ENCODE measurements at regions not wholly inside any gene's neighbourhood (a gene's known extent, or its start where the extent isn't known, plus 50 kb on each side); places are given as distances from the start of the nearest gene placed in this dataset.

DNA sequence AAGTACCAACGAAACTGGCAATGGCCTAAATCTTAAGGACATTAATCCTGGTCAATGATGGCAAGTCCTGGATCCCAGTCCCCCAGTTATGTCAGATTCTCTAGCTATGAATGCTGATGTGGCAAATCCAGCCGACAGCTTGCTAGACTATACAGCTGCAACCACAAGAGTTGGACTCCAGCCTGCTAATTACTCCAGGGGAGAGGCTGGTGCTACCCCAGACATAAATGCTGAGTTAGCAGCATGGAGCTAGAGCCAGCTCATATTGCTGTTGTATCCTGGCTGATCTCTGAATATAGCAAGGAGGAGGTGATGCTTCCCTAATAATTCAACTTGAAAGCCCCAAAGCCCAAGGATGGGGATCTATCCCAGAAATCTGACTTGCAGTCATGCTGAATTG is 207.1 kb downstream of the LRRN1 start:
- Histone ChIP-seq H3K9me1 (replicated peaks; ENCODE audit: control insufficient read depth, extremely low read depth, insufficient read depth, low read length) (no peaks in the 10 kb centered on the region), H3K4me2 (ENCODE audit: insufficient read depth, low read length) (no peak overlapping the region), H3K27ac (ENCODE audit: insufficient read depth, low read depth, low read length) (no peak overlapping the region), H3K79me2 (ENCODE audit: control insufficient read depth, insufficient read depth, low read length) (no peaks in the 10 kb centered on the region), H3K4me3 (replicated peaks in 1 of 3; ENCODE audit: insufficient read depth in 1 of 3, low read depth in 1 of 3, low read length in 3 of 3) (no peak overlapping the region), H3K4me1 (ENCODE audit: control insufficient read depth, extremely low read depth, insufficient read depth, low read length) (no peaks in the 10 kb centered on the region), H2AFZ (ENCODE audit: low read depth, low read length) (no peak overlapping the region), H4K20me1 (replicated peaks; ENCODE audit: control insufficient read depth, extremely low read depth, insufficient read depth, low read length) (no peaks in the 10 kb centered on the region), H3K9ac (replicated peaks; ENCODE audit: extremely low read depth, insufficient read depth, low read length) (no peak overlapping the region), H3K27me3 (ENCODE audit: control insufficient read depth in 2 of 2, insufficient read depth in 2 of 2, low read length in 2 of 2) (no peaks in the 10 kb centered on the region), H3K9me3 (replicated peaks; ENCODE audit: control insufficient read depth, insufficient read depth, low read length) (no peaks in the 10 kb centered on the region), H3K36me3 (ENCODE audit: control insufficient read depth in 2 of 2, extremely low read depth in 1 of 2, insufficient read depth in 2 of 2, low read length in 2 of 2) (no peaks in the 10 kb centered on the region)
- TF ChIP-seq MYC (IDR thresholded peaks at IDR 0.05; ENCODE audit: low read depth, low read length) (no peak), GATA2 (IDR thresholded peaks at IDR 0.05; ENCODE audit: insufficient read depth, insufficient read length, low read depth, low read length) (no peak), FOS (IDR thresholded peaks at IDR 0.05; ENCODE audit: borderline replicate concordance, insufficient read depth, low read length) (no peak), POLR2A (IDR thresholded peaks at IDR 0.05; ENCODE audit: low read depth, low read length) (no peak)
- TF ChIP-seq, protein P1, sequence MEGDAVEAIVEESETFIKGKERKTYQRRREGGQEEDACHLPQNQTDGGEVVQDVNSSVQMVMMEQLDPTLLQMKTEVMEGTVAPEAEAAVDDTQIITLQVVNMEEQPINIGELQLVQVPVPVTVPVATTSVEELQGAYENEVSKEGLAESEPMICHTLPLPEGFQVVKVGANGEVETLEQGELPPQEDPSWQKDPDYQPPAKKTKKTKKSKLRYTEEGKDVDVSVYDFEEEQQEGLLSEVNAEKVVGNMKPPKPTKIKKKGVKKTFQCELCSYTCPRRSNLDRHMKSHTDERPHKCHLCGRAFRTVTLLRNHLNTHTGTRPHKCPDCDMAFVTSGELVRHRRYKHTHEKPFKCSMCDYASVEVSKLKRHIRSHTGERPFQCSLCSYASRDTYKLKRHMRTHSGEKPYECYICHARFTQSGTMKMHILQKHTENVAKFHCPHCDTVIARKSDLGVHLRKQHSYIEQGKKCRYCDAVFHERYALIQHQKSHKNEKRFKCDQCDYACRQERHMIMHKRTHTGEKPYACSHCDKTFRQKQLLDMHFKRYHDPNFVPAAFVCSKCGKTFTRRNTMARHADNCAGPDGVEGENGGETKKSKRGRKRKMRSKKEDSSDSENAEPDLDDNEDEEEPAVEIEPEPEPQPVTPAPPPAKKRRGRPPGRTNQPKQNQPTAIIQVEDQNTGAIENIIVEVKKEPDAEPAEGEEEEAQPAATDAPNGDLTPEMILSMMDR (IDR thresholded peaks at IDR 0.05; ENCODE audit: extremely low read depth in 1 of 2, insufficient read depth in 1 of 2, low read depth in 1 of 2, low read length in 2 of 2) = no peak
- dilution Hi-C loops (cut with MboI; ENCODE audit: extremely low pct_ligation_motif_present, low sequenced_read_pairs) (no loop called here), intact Hi-C loops (cut with micrococcal nuclease) (no loop called here)
- ChIA-PET CTCF (no interaction called here), POLR2A (no interaction called here)
- DNase-seq (ENCODE audit: low read depth, low spot score) = no peak
- no peak for FAIRE-seq
- BruUV-seq (replicated peaks) = no TSS peak

DNA sequence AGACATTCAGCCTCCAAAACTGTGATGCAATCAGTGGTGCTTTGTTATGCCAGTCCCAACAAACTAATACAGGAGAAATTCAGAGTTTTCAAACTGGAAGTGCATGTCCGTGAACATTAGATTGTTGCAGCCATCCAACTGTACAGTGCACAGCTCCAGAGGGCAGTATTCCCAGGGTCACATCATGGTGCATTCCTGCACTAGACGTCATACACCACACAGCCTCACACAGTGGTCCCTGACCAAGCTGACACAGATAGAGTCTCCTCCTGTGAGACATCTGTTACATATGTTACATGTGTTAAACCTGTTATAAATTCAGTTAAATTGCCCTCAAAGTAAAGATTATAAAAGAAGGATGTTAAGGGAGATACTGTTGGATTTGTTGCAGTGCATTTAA is 209.0 kb downstream of the LRRN1 start:
- Histone ChIP-seq H3K4me1 (ENCODE audit: control insufficient read depth, extremely low read depth, insufficient read depth, low read length) (no peaks in the 10 kb centered on the region), H3K27me3 (ENCODE audit: control insufficient read depth in 2 of 2, insufficient read depth in 2 of 2, low read length in 2 of 2) (no peaks in the 10 kb centered on the region), H3K27ac (ENCODE audit: insufficient read depth, low read depth, low read length) (no peak overlapping the region), H3K9me1 (replicated peaks; ENCODE audit: control insufficient read depth, extremely low read depth, insufficient read depth, low read length) (no peaks in the 10 kb centered on the region), H3K79me2 (ENCODE audit: control insufficient read depth, insufficient read depth, low read length) (no peaks in the 10 kb centered on the region), H3K4me3 (replicated peaks in 1 of 3; ENCODE audit: insufficient read depth in 1 of 3, low read depth in 1 of 3, low read length in 3 of 3) (no peak overlapping the region), H3K36me3 (ENCODE audit: control insufficient read depth in 2 of 2, extremely low read depth in 1 of 2, insufficient read depth in 2 of 2, low read length in 2 of 2) (no peaks in the 10 kb centered on the region), H4K20me1 (replicated peaks; ENCODE audit: control insufficient read depth, extremely low read depth, insufficient read depth, low read length) (no peaks in the 10 kb centered on the region), H3K9me3 (replicated peaks; ENCODE audit: control insufficient read depth, insufficient read depth, low read length) (no peaks in the 10 kb centered on the region), H3K4me2 (ENCODE audit: insufficient read depth, low read length) (no peak overlapping the region), H3K9ac (replicated peaks; ENCODE audit: extremely low read depth, insufficient read depth, low read length) (no peak overlapping the region), H2AFZ (ENCODE audit: low read depth, low read length) (no peak overlapping the region)
- no TSS peak for BruUV-seq (replicated peaks)
- CTCF ChIA-PET = no interaction called here
- POLR2A ChIA-PET = no interaction called here
- TF ChIP-seq, protein P2, sequence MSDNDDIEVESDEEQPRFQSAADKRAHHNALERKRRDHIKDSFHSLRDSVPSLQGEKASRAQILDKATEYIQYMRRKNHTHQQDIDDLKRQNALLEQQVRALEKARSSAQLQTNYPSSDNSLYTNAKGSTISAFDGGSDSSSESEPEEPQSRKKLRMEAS (IDR thresholded peaks at IDR 0.05; ENCODE audit: insufficient read depth, insufficient read length) = no peak
- TF ChIP-seq JUN (IDR thresholded peaks at IDR 0.05; ENCODE audit: borderline replicate concordance, insufficient read depth, insufficient read length, low read depth) = no peak
- no peak for TF ChIP-seq POLR2A (IDR thresholded peaks at IDR 0.05; ENCODE audit: low read depth, low read length)
- TF ChIP-seq POLR2AphosphoS5 (IDR thresholded peaks at IDR 0.05; ENCODE audit: insufficient read depth, low read depth, low read length) = no peak
- TF ChIP-seq, protein P1 (IDR thresholded peaks at IDR 0.05; ENCODE audit: extremely low read depth in 1 of 2, insufficient read depth in 1 of 2, low read depth in 1 of 2, low read length in 2 of 2) = no peak
- no peak for TF ChIP-seq MYC (IDR thresholded peaks at IDR 0.05; ENCODE audit: low read depth, low read length)
- TF ChIP-seq EZH2 (IDR thresholded peaks at IDR 0.05; ENCODE audit: borderline replicate concordance, low read depth, low read length, severe bottlenecking) = no peak
- TF ChIP-seq GATA2 (IDR thresholded peaks at IDR 0.05; ENCODE audit: insufficient read depth, insufficient read length, low read depth, low read length) = no peak
- no peak for TF ChIP-seq FOS (IDR thresholded peaks at IDR 0.05; ENCODE audit: borderline replicate concordance, insufficient read depth, low read length)
- dilution Hi-C loops (cut with MboI; ENCODE audit: extremely low pct_ligation_motif_present, low sequenced_read_pairs) (no loop called here), intact Hi-C loops (cut with micrococcal nuclease) (no loop called here)
- no peak for FAIRE-seq
- DNase-seq (ENCODE audit: low read depth, low spot score) = no peak
